A673 (cell line): ENCODE measurements at regions not wholly inside any gene's neighbourhood (a gene's known extent, or its start where the extent isn't known, plus 50 kb on each side); places are given as distances from the start of the nearest gene placed in this dataset.

ENCODE experiments used
- EZH2 ChIP-seq: fragments of 200-600 bp; sonication (generic); IDR thresholded peaks from 2 replicates; pipeline ENCODE4 v1.6.1; 2017; ENCODE audit warnings: borderline replicate concordance, low read depth, mild to moderate bottlenecking, mixed read lengths, antibody characterized with exemption, low read length; ENCODE audit not compliant: poor library complexity, severe bottlenecking
- TF ChIP-seq, protein P1 (sequence below): fragments of 300-800, 200-600 bp; sonication (generic); conservative IDR thresholded peaks from 2 replicates; pipeline ENCODE4 v1.5.1; 2017; ENCODE audit warnings: low read depth, mild to moderate bottlenecking, antibody characterized with exemption, low read length, moderate library complexity, mixed read lengths

DNA sequence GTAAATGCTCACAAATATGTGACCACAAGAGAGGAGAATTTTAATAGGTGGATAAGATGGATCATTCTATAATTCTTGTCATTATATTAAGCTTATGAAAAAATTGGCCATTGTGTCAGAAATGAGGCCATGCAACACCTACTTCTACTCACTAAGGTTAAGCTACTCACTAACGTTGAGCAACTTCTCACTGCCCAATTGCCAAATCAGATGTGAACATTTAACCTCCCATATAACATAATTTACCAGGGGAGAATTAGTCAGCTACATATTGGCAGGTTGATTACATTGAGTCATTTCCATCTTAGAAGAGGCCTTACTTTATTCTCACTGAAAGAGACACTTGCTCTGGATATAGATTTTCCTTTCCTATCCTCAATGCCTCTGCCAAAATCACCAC lies 211.2 kb upstream of the DGKB start:
- TF ChIP-seq, protein P1, sequence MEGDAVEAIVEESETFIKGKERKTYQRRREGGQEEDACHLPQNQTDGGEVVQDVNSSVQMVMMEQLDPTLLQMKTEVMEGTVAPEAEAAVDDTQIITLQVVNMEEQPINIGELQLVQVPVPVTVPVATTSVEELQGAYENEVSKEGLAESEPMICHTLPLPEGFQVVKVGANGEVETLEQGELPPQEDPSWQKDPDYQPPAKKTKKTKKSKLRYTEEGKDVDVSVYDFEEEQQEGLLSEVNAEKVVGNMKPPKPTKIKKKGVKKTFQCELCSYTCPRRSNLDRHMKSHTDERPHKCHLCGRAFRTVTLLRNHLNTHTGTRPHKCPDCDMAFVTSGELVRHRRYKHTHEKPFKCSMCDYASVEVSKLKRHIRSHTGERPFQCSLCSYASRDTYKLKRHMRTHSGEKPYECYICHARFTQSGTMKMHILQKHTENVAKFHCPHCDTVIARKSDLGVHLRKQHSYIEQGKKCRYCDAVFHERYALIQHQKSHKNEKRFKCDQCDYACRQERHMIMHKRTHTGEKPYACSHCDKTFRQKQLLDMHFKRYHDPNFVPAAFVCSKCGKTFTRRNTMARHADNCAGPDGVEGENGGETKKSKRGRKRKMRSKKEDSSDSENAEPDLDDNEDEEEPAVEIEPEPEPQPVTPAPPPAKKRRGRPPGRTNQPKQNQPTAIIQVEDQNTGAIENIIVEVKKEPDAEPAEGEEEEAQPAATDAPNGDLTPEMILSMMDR = no peak
- TF ChIP-seq EZH2 = no peak
